NCI-H2227 treated with DMSO at 0.1 percent for 48 hours (cell line): ENCODE measurements at regions not wholly inside any gene's neighbourhood (a gene's known extent, or its start where the extent isn't known, plus 50 kb on each side); places are given as distances from the start of the nearest gene placed in this dataset.
A peak's percentile ranks its signal among the peaks of the same experiment; 100 is the strongest.

ENCODE experiments used
- DNase-seq: peaks from one replicate; lab custom pipeline; 2025; lab: John Stamatoyannopoulos, UW

DNA sequence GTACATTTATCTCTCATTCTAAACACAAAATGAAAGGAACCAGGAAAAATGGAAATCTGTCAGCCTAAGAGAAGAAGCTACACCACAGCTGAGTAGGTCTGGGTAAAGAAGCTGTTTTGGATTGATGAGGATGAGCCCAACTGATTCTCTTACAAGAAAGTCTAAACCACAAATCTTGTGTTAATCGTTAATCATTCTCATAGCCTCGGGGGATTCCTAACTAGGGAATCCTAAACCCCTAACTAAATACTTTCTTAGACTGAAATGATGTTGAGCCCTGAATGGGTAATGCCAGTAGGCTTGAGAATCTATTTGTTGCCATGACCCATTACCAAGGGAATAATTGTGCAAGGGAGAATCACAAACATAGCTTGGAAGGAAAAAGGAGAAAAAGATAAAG is 327.5 kb upstream of the SPRY2 start:
- no peak for DNase-seq

DNA sequence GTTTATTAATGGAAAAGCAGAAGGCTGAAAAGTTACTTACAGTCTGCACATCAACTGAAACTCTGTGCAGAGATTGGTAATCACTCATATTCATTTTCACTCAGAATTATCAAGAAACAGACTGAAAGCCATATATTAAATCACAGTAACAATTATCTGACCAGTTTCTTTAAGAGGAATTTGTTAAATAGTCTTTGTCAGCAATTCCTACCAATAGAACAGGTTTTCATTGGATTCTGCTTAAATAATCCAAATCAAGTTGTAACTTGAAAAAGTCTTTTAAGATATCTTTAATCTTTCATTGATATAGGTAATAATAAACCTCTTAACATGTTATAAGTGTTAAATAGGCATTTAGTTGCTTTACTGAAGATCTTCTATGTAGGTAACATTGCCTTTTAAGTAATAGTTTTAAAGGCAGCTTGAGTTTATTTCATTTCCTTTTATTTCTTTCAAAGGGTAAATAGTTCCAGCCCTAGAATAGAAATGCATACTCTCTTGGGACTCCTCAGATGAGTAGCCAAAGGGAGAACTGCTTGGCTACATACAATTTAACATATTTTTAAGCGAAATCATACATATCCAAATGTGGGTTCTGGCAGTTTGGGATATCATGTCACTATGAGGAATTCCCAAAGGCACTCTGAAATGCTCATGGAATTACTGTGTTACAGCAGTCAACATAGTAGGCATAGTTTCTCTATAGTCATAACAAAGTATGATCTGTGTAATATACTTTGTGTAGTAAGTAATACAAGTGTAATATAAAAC is 326.0 kb upstream of the SPRY2 start:
- DNase-seq: no peak

- DNase-seq: no peak
These were observed 324.9 kb upstream of the SPRY2 start for GRCh38 chr13:80665792-80666333.

DNA sequence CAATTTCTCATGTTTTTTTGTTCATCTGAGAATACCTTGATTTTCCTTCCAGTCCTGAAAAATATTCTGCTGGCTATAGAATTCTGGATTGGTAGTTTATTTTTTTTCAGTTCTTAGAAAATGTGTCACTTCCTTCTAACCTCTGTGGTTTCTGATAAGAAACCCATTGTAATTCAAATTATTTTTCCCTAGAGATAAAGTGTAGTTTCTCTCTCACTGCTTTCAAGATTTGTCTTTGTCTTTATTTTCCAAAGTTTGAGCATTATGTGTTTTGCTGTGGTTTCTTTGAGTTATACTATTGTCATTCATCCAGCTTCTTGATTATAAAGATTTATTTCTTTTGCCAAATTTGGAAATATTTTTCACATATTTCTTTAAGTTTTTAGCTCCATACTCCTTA is 324.0 kb upstream of the SPRY2 start:
- DNase-seq: no peak

DNA sequence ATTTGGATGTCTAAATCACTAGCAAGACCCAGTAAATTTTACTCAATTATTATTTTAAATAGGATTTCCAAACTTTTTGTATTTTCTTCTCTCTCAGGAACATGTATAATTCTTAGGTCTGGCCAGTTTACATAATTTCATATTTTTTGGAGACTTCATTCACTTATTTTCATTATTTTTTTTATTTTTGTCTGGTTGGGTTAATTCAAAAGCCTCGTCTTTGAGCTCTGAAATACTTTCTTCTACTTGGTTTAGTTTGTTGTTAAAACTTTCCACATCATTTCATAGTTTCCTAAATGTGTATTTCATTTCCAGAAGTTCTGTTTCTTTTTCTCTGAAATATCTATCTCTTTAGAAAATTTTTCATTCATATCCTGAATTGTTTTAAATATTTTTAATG is 322.9 kb upstream of the SPRY2 start:
- no peak for DNase-seq

- DNase-seq: no peak
These were observed 317.8 kb upstream of the SPRY2 start for GRCh38 chr13:80658705-80659104.

- no peak for DNase-seq
These were observed 315.6 kb upstream of the SPRY2 start for GRCh38 chr13:80656512-80656904.

DNA sequence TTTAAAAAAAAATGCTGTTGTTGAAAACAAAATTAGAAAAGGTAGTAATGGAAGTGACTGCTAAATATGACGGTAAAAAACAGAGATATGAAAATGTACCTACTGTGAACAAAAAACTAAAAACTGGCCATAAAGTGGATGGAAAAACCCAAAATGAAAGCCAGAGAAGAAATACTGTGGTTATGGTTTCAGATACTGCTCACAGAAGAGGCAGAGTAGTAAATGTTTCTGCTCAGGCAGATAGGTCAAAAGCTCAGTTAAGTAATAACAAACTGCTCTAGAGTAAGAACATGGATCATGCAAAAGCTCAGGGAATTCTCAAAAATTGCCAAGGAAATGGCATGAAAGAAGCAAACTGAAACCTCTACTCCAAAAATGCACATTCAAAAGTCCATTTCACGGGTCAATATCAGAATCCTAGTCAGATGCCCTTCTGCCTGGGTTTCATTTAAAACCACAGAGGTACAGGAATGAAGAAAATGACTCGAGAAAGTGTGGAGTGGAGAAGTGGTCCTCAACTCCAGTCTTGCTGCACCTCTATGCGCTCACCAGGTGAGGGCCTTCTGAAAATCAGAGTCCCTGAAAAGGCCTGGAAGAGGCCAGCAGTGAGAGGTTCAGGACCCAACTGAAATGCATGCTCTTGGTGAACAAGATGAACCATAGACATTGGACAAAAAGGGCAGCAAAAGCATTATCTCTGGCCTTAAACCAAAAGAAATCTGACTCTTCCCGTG is 315.0 kb upstream of the SPRY2 start:
- no peak for DNase-seq

DNA sequence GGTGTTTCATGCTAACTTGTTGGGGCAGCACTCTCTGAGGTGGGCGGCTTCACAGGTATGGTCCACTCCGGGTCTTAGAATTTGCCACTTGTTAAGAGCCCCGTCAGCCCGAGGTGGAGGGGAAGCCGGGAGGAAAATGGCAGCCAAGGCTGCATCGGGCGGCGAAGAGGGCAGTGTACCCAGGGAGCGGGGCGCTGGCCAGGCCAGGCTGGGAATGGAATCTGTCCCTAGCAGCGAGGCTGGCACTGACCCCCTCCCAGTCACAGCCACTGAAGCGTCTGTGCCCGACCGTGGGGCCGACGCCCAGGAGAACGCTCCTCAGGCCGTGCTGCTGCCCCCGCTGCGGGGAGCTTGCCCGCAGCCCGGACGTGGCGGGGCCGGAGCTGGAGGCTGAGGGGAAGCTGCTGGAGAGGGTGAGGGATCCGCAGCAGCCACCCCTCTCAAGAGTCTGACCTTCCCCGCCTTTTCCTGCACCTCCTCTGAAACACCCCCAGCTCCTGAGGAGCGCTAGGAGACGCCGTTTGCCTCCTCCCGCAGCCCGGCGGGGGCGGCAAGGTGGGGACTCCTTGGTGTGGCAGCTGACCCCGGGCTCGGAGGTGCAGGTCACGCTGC is 313.8 kb upstream of the SPRY2 start:
- DNase-seq: peak; percentile 35

DNA sequence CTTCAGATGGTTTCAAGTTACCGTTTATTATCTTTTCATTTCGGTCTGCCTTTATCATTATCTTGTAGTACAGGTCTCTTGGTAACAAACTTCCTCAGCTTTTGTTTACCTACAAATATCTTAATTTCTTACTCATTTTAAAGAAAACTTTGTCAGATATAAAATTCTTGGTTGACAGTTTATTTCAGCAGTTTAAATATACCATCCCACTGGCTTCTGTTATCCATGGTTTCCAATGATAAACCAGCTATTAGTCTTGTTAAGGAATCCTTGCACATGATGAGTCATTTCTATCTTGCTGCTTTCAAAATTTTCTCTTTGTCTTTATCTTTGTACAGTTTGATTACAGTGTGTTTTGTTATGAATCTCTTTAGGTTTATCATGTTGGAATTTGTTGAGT is 308.3 kb upstream of the SPRY2 start:
- no peak for DNase-seq

DNA sequence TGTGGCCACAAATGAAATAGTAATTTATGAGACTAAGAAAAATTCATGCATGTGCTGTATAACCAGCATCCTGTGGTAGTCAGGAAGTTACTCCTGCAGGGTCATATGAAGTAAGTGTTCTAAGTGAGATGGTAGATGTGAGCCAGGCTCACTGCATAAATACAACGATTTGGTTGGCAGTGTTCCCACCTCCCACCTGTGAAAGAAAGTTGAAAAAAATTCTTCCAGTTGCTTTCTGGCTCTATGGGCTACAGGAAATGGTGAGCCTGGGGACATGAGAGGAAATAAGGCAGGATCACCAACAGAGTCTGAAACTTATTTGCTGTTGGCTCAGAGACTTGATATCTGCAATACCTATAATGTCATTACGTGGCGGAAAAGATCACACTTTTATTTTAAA is 301.7 kb upstream of the SPRY2 start:
- DNase-seq: no peak

DNA sequence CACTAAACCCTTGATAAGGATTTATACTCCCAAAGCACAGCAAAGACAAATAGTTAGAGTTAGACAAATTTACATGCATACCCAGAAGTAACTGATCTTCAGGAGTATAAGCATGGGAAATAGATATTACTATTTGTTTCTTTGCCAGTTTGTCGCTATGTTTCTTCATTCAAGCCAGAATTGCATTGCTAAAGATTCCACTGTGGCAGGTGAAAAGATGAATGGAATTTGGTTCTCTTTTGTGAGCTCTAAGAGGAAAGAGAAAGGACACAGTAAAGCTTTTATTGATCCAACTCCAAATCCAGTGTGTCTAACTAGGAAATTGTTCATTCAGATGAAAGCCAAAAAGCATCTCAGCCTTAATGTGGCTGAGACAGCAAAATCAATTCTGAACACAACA is 292.3 kb upstream of the SPRY2 start:
- DNase-seq: no peak

GRCh38 chr13:80630685-80631121 is 289.8 kb upstream of the SPRY2 start:
- DNase-seq: no peak

DNA sequence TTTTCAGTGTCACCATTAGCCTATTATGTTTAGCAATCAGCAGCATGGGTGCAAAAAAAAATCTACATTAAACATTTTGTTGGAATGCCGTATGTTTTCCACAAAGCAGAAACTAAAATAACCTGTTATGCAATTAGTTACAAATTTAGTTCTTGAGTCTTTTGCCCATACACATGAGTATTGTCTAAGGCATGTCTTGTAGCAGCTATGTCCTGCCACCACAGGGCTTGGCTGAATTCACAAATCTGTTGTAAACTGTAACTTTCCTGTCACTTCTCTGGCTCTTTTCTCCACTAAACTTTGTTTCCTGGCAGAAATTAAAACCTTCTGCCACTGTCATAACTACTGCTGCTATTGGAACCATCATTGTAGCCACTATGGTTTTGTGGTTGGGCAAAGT is 277.9 kb upstream of the SPRY2 start:
- no peak for DNase-seq

DNA sequence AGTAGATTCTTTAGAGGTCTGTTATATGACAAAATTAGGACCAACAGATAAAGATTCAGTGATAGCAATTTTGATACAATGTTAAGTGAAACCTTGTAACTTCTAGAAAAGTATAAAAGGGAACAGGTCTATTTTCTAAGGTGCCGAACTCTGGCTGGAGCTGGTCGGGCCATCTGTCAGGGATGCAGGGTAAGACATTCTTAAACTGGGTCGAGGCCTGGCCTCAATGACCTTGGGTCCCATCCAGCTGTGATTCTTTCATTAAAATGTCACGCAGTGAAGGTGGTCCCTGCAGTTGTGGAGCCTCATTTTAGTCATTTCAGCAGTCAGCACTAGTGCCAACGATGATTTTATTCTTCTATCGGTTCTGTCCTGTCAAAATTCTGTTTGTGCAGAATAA is 271.9 kb upstream of the SPRY2 start:
- no peak for DNase-seq

- no peak for DNase-seq
These were observed 270.4 kb upstream of the SPRY2 start for GRCh38 chr13:80611310-80611709.

DNA sequence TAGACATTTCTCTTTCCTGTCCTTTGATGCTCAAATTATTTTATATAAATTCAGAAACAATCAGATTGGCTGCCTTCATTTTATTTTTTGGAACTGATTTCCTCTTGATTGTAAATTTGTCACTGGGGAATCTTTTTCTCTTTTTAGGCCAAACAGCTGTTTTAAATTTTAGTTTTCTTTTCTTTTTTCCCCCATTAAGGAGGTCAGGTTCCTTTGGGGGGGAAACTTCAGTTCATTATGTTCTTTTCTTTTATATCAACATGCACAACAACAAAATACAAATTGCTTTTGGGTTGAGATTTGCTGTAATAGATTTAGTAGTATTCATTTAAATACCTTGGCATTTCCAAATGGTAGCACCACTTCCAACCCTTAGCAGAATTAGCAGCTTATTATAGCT is 264.8 kb upstream of the SPRY2 start:
- DNase-seq: no peak

DNA sequence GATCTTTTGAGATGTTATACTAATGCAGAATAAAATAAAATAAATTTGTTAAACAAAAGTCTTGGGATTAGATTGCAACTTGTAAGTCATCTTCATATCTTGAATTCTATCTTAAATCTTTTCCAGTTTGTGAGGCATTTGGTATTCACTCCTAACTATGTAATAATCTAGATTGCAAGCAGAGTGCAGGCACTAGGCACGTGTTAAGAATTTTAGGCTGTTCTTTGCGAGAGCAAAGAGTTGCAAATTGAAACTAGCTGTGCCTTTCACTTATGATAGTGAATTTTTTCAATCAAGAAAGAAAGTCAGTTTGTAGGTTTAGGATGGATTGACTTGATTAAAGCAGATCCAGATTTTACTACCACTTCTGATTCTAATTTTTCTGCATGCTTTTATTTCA is 264.1 kb upstream of the SPRY2 start:
- DNase-seq: no peak

DNA sequence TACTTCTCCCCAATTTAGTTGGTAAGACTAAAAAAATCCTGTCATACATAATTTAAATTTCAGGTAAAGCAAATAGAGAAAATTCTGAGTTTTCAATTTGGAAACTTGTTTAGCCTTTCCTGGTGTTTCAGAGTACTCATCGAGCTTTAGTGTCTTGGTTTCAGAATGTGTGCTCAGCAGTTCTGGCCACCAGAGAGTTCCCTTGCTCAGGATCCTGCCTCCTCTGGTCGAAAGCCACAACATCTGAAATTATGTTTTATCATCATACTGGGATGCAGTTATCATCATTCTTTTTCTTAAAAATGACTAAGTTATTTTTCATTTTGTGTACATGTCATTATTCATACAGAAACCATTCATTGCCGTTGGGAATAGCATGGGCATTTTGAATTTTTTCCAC is 263.2 kb upstream of the SPRY2 start:
- no peak for DNase-seq

DNA sequence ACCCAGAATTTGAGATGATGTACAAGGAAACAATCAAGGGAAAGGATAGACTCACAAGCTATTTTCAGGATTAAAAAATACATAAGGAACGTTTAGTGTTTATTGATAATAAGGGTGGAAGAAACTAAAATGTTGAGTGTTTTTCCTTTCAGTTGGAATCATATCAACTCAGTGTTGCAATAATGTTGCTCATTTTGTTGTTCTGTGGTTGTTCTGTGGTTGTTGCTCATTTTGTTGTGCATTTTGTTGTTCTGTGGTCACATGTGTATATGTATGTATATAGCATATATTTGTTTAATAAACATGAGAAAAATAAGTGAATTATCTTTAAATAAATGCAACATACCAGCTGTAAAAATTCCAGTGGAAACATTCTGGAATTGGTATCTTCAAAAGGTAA is 262.4 kb upstream of the SPRY2 start:
- DNase-seq: no peak

GRCh38 chr13:80599765-80600164 is 258.8 kb upstream of the SPRY2 start:
- no peak for DNase-seq

DNA sequence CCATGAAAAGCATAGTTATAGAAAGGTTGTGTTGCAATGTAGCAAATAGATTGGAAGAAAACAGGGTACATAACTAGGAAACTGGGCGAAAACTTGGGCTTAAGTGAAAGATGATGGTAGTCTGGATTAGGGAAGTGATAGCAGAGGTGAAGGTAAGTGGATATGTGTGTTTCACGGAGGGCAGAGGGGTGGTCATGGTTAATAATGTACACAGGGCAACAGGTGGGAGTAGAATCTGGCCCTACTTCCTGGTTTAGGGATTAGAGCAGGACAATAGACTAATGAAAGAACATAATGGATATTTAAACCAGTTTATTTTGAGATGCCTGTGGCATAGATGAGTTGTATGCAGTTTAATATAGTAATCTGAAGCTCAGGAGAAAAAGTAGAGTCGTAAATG is 257.3 kb upstream of the SPRY2 start:
- DNase-seq: no peak
